H9 (cell line): ENCODE measurements at regions not wholly inside any gene's neighbourhood (a gene's known extent, or its start where the extent isn't known, plus 50 kb on each side); places are given as distances from the start of the nearest gene placed in this dataset.

Experiments used
- DNase-seq: peaks from one replicate; pipeline ENCODE4 v3.0.0-alpha.2; 2017
- H2AFZ ChIP-seq: one replicate; pipeline ENCODE4 v1.6.1; 2013; ENCODE audit warnings: mild to moderate bottlenecking, low read length, control low read depth, moderate library complexity
- H2AK5ac ChIP-seq: 2 replicates; pipeline ENCODE4 v1.6.1; 2013; ENCODE audit warnings: low read length, control low read depth, mixed read lengths; ENCODE audit not compliant: insufficient read length
- H2BK120ac ChIP-seq: one replicate; pipeline ENCODE4 v1.6.1; 2013; ENCODE audit warnings: low read depth, mild to moderate bottlenecking, low read length, control low read depth, inconsistent platforms; ENCODE audit not compliant: poor library complexity, severe bottlenecking
- H2BK12ac ChIP-seq: 2 replicates; pipeline ENCODE4 v1.6.1; 2013; ENCODE audit warnings: low read length, control low read depth, mixed read lengths, low read depth; ENCODE audit not compliant: insufficient read length
- H2BK15ac ChIP-seq: 2 replicates; pipeline ENCODE4 v1.6.1; 2013; ENCODE audit warnings: low read depth, low read length, control low read depth
- H2BK20ac ChIP-seq: one replicate; pipeline ENCODE4 v1.6.1; 2013; ENCODE audit warnings: low read depth, mild to moderate bottlenecking, low read length, control low read depth, inconsistent platforms; ENCODE audit not compliant: poor library complexity, severe bottlenecking
- H2BK5ac ChIP-seq: 2 replicates; pipeline ENCODE4 v1.6.1; 2013; ENCODE audit warnings: low read length, control low read depth, mixed read lengths; ENCODE audit not compliant: insufficient read length
- H3K14ac ChIP-seq: 2 replicates; pipeline ENCODE4 v1.6.1; 2013; ENCODE audit warnings: low read length, control low read depth; ENCODE audit not compliant: insufficient read depth
- H3K18ac ChIP-seq: 2 replicates; pipeline ENCODE4 v1.6.1; 2013; ENCODE audit warnings: low read depth, mild to moderate bottlenecking, mixed read lengths, low read length, control low read depth; ENCODE audit not compliant: insufficient read length
- H3K23ac ChIP-seq: 2 replicates; pipeline ENCODE4 v1.6.1; 2013; ENCODE audit warnings: low read length, control low read depth, mixed read lengths, low read depth; ENCODE audit not compliant: insufficient read length
- H3K23me2 ChIP-seq: 2 replicates; pipeline ENCODE4 v1.6.1; 2013; ENCODE audit warnings: low read depth, mild to moderate bottlenecking, mixed read lengths, low read length, control low read depth; ENCODE audit not compliant: insufficient read length, poor library complexity, severe bottlenecking
- H3K27ac ChIP-seq: 2 replicates; pipeline ENCODE4 v1.5.1; 2013; ENCODE audit warnings: low read length, control low read depth, mixed read lengths, low read depth; ENCODE audit not compliant: insufficient read length
- H3K27me3 ChIP-seq: 2 replicates; pipeline ENCODE4 v1.6.1; 2013; ENCODE audit warnings: low read length, control low read depth, inconsistent platforms; ENCODE audit not compliant: insufficient read depth
- H3K4ac ChIP-seq: 2 replicates; pipeline ENCODE4 v1.6.1; 2013; ENCODE audit warnings: low read depth, mild to moderate bottlenecking, control low read depth, inconsistent platforms, low read length, moderate library complexity
- H3K4me1 ChIP-seq: 2 replicates; pipeline ENCODE4 v1.6.1; 2013; ENCODE audit warnings: low read length, control low read depth, inconsistent platforms; ENCODE audit not compliant: insufficient read depth
- H3K4me2 ChIP-seq: 2 replicates; pipeline ENCODE4 v1.6.1; 2013; ENCODE audit warnings: low read length, control low read depth, mixed read lengths; ENCODE audit not compliant: insufficient read length, insufficient read depth
- H3K56ac ChIP-seq: 2 replicates; pipeline ENCODE4 v1.6.1; 2013; ENCODE audit warnings: low read depth, mild to moderate bottlenecking, mixed read lengths, low read length, control low read depth; ENCODE audit not compliant: insufficient read length
- H3K79me1 ChIP-seq: 2 replicates; pipeline ENCODE4 v1.6.1; 2013; ENCODE audit warnings: low read depth, mild to moderate bottlenecking, moderate library complexity, low read length, control low read depth, inconsistent platforms; ENCODE audit not compliant: insufficient read depth, poor library complexity, severe bottlenecking
- H3K79me2 ChIP-seq: 2 replicates; pipeline ENCODE4 v1.6.1; 2013; ENCODE audit warnings: low read length, control low read depth, inconsistent platforms; ENCODE audit not compliant: insufficient read depth
- H3K9ac ChIP-seq: 2 replicates; pipeline ENCODE4 v1.6.1; 2013; ENCODE audit warnings: low read length, control low read depth, mixed read lengths; ENCODE audit not compliant: insufficient read length; ENCODE audit errors: extremely low read depth
- H3K9me3 ChIP-seq: one replicate; pipeline ENCODE4 v1.6.1; 2013; ENCODE audit warnings: low read depth, low read length, inconsistent platforms; ENCODE audit not compliant: control insufficient read depth
- H3T11ph ChIP-seq: one replicate; pipeline ENCODE4 v1.6.1; 2013; ENCODE audit warnings: mild to moderate bottlenecking, low read length, control low read depth, inconsistent platforms
- H4K20me1 ChIP-seq: one replicate; pipeline ENCODE4 v1.6.1; 2013; ENCODE audit not compliant: control insufficient read depth, insufficient read length, insufficient read depth
- H4K5ac ChIP-seq: 2 replicates; pipeline ENCODE4 v1.6.1; 2013; ENCODE audit warnings: low read depth, mild to moderate bottlenecking, mixed read lengths, low read length, control low read depth; ENCODE audit not compliant: insufficient read length
- H4K8ac ChIP-seq: replicated peaks from 2 replicates; pipeline ENCODE4 v1.6.1; 2013; ENCODE audit warnings: low read length, control low read depth, mixed read lengths, low read depth; ENCODE audit not compliant: insufficient read length
- H4K91ac ChIP-seq: 2 replicates; pipeline ENCODE4 v1.6.1; 2013; ENCODE audit warnings: low read depth, mild to moderate bottlenecking, moderate library complexity, mixed read lengths, low read length, control low read depth; ENCODE audit not compliant: insufficient read length
- H3K27ac Mint-ChIP-seq, 3 experiments: 2 replicates in 2 of 3; 3 replicates in 1 of 3; pipeline ENCODE4 v1.8.0; 2020 to 2021; ENCODE audit warnings: mixed read lengths in 3 of 3, mild to moderate bottlenecking in 1 of 3, moderate library complexity in 1 of 3
- H3K27me3 Mint-ChIP-seq: 2 replicates; pipeline ENCODE4 v1.8.0; 2021; ENCODE audit warnings: low read depth, mild to moderate bottlenecking, moderate library complexity, mixed read lengths
- H3K36me3 Mint-ChIP-seq, 3 experiments: 2 replicates in 2 of 3; 3 replicates in 1 of 3; pipeline ENCODE4 v1.8.0; 2020 to 2021; ENCODE audit warnings: low read depth in 3 of 3, mixed read lengths in 3 of 3; ENCODE audit not compliant: insufficient read depth in 1 of 3
- H3K4me1 Mint-ChIP-seq, 2 experiments: 2 replicates each; pipeline ENCODE4 v1.8.0; 2020; ENCODE audit warnings: mixed read lengths in 2 of 2
- H3K4me3 Mint-ChIP-seq, 2 experiments: 2 replicates in 1 of 2; 3 replicates in 1 of 2; pipeline ENCODE4 v1.8.0; 2020 to 2021; ENCODE audit warnings: mild to moderate bottlenecking in 2 of 2, mixed read lengths in 2 of 2, moderate library complexity in 1 of 2
- H3K9me3 Mint-ChIP-seq, 2 experiments: 2 replicates in 1 of 2; 3 replicates in 1 of 2; pipeline ENCODE4 v1.8.0; 2020; ENCODE audit warnings: mild to moderate bottlenecking in 2 of 2, mixed read lengths in 2 of 2, moderate library complexity in 1 of 2
- WGBS: extraction: QIAGEN DNeasy Blood & Tissue Kit; methylation state at CpG from one replicate; pipeline ENCODE4 v1.1.7; 2013; ENCODE audit warnings: missing lambda C conversion rate, low lambda C conversion rate, mixed read lengths; ENCODE audit not compliant: insufficient read length; ENCODE audit errors: extremely low coverage; 5-methylcytosine and 5-hydroxymethylcytosine counted together
- TF ChIP-seq, protein P1 (sequence below): fragments of 200-600 bp; sonication (generic); conservative IDR thresholded peaks from 3 replicates; pipeline ENCODE4 v1.8.0; 2021; ENCODE audit warnings: antibody characterized with exemption, mild to moderate bottlenecking

DNA sequence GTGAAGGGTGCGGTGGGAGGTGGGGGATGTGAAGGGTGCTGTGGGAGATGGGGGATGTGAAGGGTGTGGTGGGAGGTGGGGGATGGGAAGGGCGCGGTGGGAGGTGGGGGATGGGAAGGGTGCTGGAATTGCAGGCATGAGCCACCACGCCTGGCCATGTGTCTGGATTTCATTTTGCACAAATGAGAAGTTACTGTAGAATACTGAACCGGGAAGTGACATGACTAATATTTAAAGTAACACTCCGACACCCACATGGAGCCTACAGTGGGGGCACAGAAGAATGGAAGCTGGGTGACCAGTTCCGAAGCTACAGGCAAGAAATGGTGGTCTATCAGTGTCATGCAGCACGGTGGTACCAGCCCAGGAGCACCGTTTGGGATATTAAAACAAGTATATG lies 69.9 kb upstream of the SPTLC1 start:
- Histone ChIP-seq H3K23me2 (no peaks in the 10 kb centered on the region), H4K8ac (no peak overlapping the region), H3K79me1 (no peaks in the 10 kb centered on the region), H3K23ac (no peak overlapping the region), H3K4me2 (no peak overlapping the region), H4K20me1 (no peaks in the 10 kb centered on the region), H3K9ac (no peak overlapping the region), H3K9me3 (no peaks in the 10 kb centered on the region), H2BK120ac (no peak overlapping the region), H2AFZ (no peak overlapping the region), H4K5ac (no peak overlapping the region), H3K27me3 (no peaks in the 10 kb centered on the region), H2BK12ac (no peak overlapping the region), H3K14ac (no peak overlapping the region), H4K91ac (no peak overlapping the region), H2BK5ac (no peak overlapping the region), H3K27ac (no peak overlapping the region), H3T11ph (no peak overlapping the region), H3K4ac (no peak overlapping the region), H3K4me1 (no peaks in the 10 kb centered on the region), H3K56ac (no peak overlapping the region), H2BK20ac (no peak overlapping the region), H3K79me2 (no peaks in the 10 kb centered on the region), H2AK5ac (no peak overlapping the region), H2BK15ac (no peak overlapping the region), H3K18ac (no peak overlapping the region)
- Mint-ChIP-seq H3K4me1 (peaks cover 3 to 6% of the 10 kb centered on the region in 2 experiments; a peak in 3 of 4 replicates), H3K27ac (no peak overlapping the region), H3K4me3 (no peak overlapping the region), H3K36me3 (0 out of 7 replicates have a peak, but pooled peaks cover 0 to 3% (median 0%) of the 10 kb centered on the region in 3 experiments), H3K9me3 (peaks cover 3 to 6% of the 10 kb centered on the region in 2 experiments; a peak in 3 of 5 replicates), H3K27me3 (peaks cover 4% of the 10 kb centered on the region; the same call in 1 of the 2 replicates)
- DNase-seq = no peak
- TF ChIP-seq, protein P1, sequence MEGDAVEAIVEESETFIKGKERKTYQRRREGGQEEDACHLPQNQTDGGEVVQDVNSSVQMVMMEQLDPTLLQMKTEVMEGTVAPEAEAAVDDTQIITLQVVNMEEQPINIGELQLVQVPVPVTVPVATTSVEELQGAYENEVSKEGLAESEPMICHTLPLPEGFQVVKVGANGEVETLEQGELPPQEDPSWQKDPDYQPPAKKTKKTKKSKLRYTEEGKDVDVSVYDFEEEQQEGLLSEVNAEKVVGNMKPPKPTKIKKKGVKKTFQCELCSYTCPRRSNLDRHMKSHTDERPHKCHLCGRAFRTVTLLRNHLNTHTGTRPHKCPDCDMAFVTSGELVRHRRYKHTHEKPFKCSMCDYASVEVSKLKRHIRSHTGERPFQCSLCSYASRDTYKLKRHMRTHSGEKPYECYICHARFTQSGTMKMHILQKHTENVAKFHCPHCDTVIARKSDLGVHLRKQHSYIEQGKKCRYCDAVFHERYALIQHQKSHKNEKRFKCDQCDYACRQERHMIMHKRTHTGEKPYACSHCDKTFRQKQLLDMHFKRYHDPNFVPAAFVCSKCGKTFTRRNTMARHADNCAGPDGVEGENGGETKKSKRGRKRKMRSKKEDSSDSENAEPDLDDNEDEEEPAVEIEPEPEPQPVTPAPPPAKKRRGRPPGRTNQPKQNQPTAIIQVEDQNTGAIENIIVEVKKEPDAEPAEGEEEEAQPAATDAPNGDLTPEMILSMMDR = no peak
- no CpG with 5 or more reads among the region's 9 CpGs for WGBS
